ENCODE measurements at regions not wholly inside any gene's neighbourhood (a gene's known extent, or its start where the extent isn't known, plus 50 kb on each side); places are given as distances from the start of the nearest gene placed in this dataset.

GRCh38 chr18:46340716-46341115, 236.5 kb downstream of the HAUS1 start (continued):
- TF ChIP-seq CUX1 (CRISPR knock-in tag; IDR thresholded peaks at IDR 0.05) (no peak), ZNF184 (CRISPR knock-in tag; IDR thresholded peaks at IDR 0.05) (no peak), AFF1 (IDR thresholded peaks at IDR 0.05; ENCODE audit: low read depth in 1 of 2, partially characterized antibody in 2 of 2) (no peak), TFAP4 (CRISPR knock-in tag; IDR thresholded peaks at IDR 0.05; ENCODE audit: borderline replicate concordance) (no peak), BMI1 (IDR thresholded peaks at IDR 0.05; ENCODE audit: low read length) (no peak), SIRT6 (IDR thresholded peaks at IDR 0.05; ENCODE audit: low read depth, low read length) (no peak)
